ENCODE measurements at regions not wholly inside any gene's neighbourhood (a gene's known extent, or its start where the extent isn't known, plus 50 kb on each side); places are given as distances from the start of the nearest gene placed in this dataset.

DNA sequence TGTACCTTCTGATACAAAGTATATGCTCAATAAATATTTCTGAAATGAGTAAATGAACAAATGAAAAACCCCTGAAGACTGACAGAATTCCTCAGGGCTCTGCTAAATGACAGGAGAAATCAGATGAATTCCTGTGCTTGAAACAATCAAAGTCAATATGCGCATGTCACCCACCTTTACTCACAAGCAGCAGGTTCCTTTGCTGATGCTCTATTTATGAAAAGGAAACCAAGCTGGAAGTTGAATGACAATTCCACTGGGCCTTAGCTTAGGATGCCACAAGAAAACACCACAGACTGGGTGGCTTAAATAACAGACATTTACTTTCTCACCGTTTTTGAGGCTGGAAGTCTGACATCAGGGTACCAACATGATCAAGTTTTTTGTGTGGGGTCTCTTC, 477.5 kb upstream of the TEX13C start:
- no peaks in the 10 kb centered on the region for H3K36me3 Mint-ChIP-seq
- H3K79me2 ChIP-seq (ENCODE audit: insufficient read depth, low read length), result no peaks in the 10 kb centered on the region
- H3K4me1 ChIP-seq (ENCODE audit: control insufficient read depth in 1 of 2, insufficient read depth in 2 of 2, low read length in 2 of 2), result no peaks in the 10 kb centered on the region
- H3K27ac ChIP-seq (ENCODE audit: low read depth in 1 of 2, low read length in 2 of 2), result no peak overlapping the region
- H3K27ac Mint-ChIP-seq, result no peak overlapping the region
- H3K4me3 Mint-ChIP-seq, result no peak overlapping the region
- no peaks in the 10 kb centered on the region for H3K27me3 Mint-ChIP-seq (ENCODE audit: low read depth in 3 of 3)
- TF ChIP-seq, protein P1, sequence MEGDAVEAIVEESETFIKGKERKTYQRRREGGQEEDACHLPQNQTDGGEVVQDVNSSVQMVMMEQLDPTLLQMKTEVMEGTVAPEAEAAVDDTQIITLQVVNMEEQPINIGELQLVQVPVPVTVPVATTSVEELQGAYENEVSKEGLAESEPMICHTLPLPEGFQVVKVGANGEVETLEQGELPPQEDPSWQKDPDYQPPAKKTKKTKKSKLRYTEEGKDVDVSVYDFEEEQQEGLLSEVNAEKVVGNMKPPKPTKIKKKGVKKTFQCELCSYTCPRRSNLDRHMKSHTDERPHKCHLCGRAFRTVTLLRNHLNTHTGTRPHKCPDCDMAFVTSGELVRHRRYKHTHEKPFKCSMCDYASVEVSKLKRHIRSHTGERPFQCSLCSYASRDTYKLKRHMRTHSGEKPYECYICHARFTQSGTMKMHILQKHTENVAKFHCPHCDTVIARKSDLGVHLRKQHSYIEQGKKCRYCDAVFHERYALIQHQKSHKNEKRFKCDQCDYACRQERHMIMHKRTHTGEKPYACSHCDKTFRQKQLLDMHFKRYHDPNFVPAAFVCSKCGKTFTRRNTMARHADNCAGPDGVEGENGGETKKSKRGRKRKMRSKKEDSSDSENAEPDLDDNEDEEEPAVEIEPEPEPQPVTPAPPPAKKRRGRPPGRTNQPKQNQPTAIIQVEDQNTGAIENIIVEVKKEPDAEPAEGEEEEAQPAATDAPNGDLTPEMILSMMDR (IDR thresholded peaks at IDR 0.05), result no peak
- H3K36me3 ChIP-seq (replicated peaks in 1 of 2; ENCODE audit: control insufficient read depth in 1 of 2, insufficient read depth in 2 of 2, low read length in 2 of 2), result no peaks in the 10 kb centered on the region
- no peaks in the 10 kb centered on the region for H3K9me3 Mint-ChIP-seq
- H3K27me3 ChIP-seq (ENCODE audit: control insufficient read depth in 2 of 2, insufficient read depth in 2 of 2, low read length in 2 of 2), result no peaks in the 10 kb centered on the region
- H2AFZ ChIP-seq (ENCODE audit: insufficient read depth, low read depth, low read length, poor library complexity, severe bottlenecking), result no peak overlapping the region
- peaks cover 2% of the 10 kb centered on the region for H3K4me1 Mint-ChIP-seq
- H3K9ac ChIP-seq (ENCODE audit: insufficient read depth, low read length, poor library complexity, severe bottlenecking), result no peak overlapping the region
- H4K20me1 ChIP-seq (ENCODE audit: insufficient read depth, low read length), result no peaks in the 10 kb centered on the region
- no peak for DNase-seq
- H3K9me3 ChIP-seq (replicated peaks in 1 of 2; ENCODE audit: control insufficient read depth in 1 of 2, insufficient read depth in 1 of 2, low read length in 2 of 2), result no peaks in the 10 kb centered on the region
- intact Hi-C loops (cut with micrococcal nuclease), result no loop called here
- H3K4me3 ChIP-seq (replicated peaks in 1 of 3; ENCODE audit: low read depth in 2 of 3, low read length in 3 of 3), result no peak overlapping the region
- WGBS (ENCODE audit: insufficient coverage), result no CpG with 5 or more reads among the region's 2 CpGs
- H3K4me2 ChIP-seq (replicated peaks; ENCODE audit: extremely low read depth, low read length, poor library complexity, severe bottlenecking), result no peak overlapping the region

DNA sequence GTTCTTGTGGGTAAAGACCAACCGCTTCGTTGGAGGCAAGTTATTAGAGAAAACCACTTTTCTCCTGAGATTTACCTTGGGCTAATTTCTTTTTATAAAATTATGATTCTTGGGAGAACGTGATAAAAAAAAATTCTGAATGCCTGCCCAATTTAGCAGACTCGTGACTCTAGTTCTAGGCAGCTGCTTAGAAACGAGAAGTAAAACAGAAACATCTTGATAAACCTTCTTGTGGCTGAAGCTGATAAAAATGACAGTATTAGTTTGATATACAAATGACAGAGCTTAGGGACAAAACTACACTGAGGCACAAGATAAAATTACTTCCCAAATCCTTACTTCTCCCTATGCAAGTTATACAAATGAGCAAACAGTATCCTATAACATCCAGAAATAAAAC, 458.9 kb upstream of the TEX13C start:
- no CpG with 5 or more reads among the region's 5 CpGs for WGBS (ENCODE audit: insufficient coverage)
- Histone ChIP-seq H2AFZ (ENCODE audit: insufficient read depth, low read depth, low read length, poor library complexity, severe bottlenecking) (no peak overlapping the region), H3K79me2 (ENCODE audit: insufficient read depth, low read length) (no peaks in the 10 kb centered on the region), H3K4me2 (replicated peaks; ENCODE audit: extremely low read depth, low read length, poor library complexity, severe bottlenecking) (no peak overlapping the region), H3K36me3 (replicated peaks in 1 of 2; ENCODE audit: control insufficient read depth in 1 of 2, insufficient read depth in 2 of 2, low read length in 2 of 2) (no peaks in the 10 kb centered on the region), H3K4me1 (ENCODE audit: control insufficient read depth in 1 of 2, insufficient read depth in 2 of 2, low read length in 2 of 2) (no peaks in the 10 kb centered on the region), H4K20me1 (ENCODE audit: insufficient read depth, low read length) (no peaks in the 10 kb centered on the region), H3K9me3 (replicated peaks in 1 of 2; ENCODE audit: control insufficient read depth in 1 of 2, insufficient read depth in 1 of 2, low read length in 2 of 2) (no peaks in the 10 kb centered on the region), H3K9ac (ENCODE audit: insufficient read depth, low read length, poor library complexity, severe bottlenecking) (no peak overlapping the region), H3K4me3 (replicated peaks in 1 of 3; ENCODE audit: low read depth in 2 of 3, low read length in 3 of 3) (no peak overlapping the region), H3K27ac (ENCODE audit: low read depth in 1 of 2, low read length in 2 of 2) (no peak overlapping the region), H3K27me3 (ENCODE audit: control insufficient read depth in 2 of 2, insufficient read depth in 2 of 2, low read length in 2 of 2) (no peaks in the 10 kb centered on the region)
- no peaks in the 10 kb centered on the region for H3K36me3 Mint-ChIP-seq
- H3K27me3 Mint-ChIP-seq (ENCODE audit: low read depth in 3 of 3), result peaks cover 0 to 2% (median 0%) of the 10 kb centered on the region in 3 donors
- TF ChIP-seq, protein P1 (IDR thresholded peaks at IDR 0.05), result no peak
- no peak for DNase-seq
- H3K4me3 Mint-ChIP-seq, result no peak overlapping the region
- intact Hi-C loops (cut with micrococcal nuclease), result no loop called here
- peaks cover 0 to 2% (median 0%) of the 10 kb centered on the region in 7 donors for H3K9me3 Mint-ChIP-seq
- H3K27ac Mint-ChIP-seq, result no peak overlapping the region
- no peaks in the 10 kb centered on the region for H3K4me1 Mint-ChIP-seq

All from CD14-positive monocyte (primary cell).